ENCODE measurements at regions not wholly inside any gene's neighbourhood (a gene's known extent, or its start where the extent isn't known, plus 50 kb on each side); places are given as distances from the start of the nearest gene placed in this dataset.

GRCh38 chr22:48478529-48479265 is 1349.0 kb downstream of the BRD1 start:
- H3K4me1 ChIP-seq (ENCODE audit: control insufficient read depth in 1 of 2, low read depth in 2 of 2), result no peaks in the 10 kb centered on the region
- TF ChIP-seq CTCF (IDR thresholded peaks at IDR 0.05), result no peak
- no peaks in the 10 kb centered on the region for H3K9me3 ChIP-seq
- H3K27me3 ChIP-seq (replicated peaks; ENCODE audit: insufficient read depth), result no peaks in the 10 kb centered on the region
- H3K27ac ChIP-seq, result no peak overlapping the region
- H3K4me3 ChIP-seq, result no peak overlapping the region
- ATAC-seq (ENCODE audit: insufficient number of reproducible peaks, low FRiP score, low read depth) (no peak), DNase-seq (ENCODE audit: low spot score) (no peak)
- H3K36me3 ChIP-seq, result no peaks in the 10 kb centered on the region

DNA sequence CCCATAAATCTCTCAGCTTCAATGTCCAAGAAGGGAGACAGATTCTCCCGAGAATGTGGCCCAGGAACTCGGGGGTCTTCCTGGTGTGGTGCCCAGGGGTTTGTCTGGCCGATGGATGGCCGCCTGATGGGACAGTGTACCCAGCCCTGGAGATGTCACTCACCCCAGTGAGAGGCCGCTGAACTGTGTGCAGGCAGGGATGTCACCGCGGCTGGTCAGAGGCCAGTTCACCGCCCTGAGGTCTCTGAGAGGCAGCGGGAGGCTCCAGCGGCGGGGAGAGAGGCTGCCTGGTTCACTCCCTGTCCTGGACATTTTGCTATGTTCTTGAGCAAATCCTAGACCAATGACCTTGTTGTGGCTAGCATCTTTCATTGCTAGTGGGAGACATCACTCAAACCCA is 1349.5 kb downstream of the BRD1 start:
- Histone ChIP-seq H3K9me3 (no peaks in the 10 kb centered on the region), H3K27ac (no peak overlapping the region), H3K4me1 (ENCODE audit: control insufficient read depth in 1 of 2, low read depth in 2 of 2) (no peaks in the 10 kb centered on the region), H3K36me3 (no peaks in the 10 kb centered on the region), H3K27me3 (replicated peaks; ENCODE audit: insufficient read depth) (no peaks in the 10 kb centered on the region), H3K4me3 (no peak overlapping the region)
- ATAC-seq (ENCODE audit: insufficient number of reproducible peaks, low FRiP score, low read depth) (no peak), DNase-seq (ENCODE audit: low spot score) (no peak)
- no peak for TF ChIP-seq CTCF (IDR thresholded peaks at IDR 0.05)

- Histone ChIP-seq H3K27me3 (replicated peaks; ENCODE audit: insufficient read depth) (no peaks in the 10 kb centered on the region), H3K4me3 (no peak overlapping the region), H3K36me3 (no peaks in the 10 kb centered on the region), H3K4me1 (ENCODE audit: control insufficient read depth in 1 of 2, low read depth in 2 of 2) (no peaks in the 10 kb centered on the region), H3K9me3 (no peaks in the 10 kb centered on the region), H3K27ac (no peak overlapping the region)
- ATAC-seq (ENCODE audit: insufficient number of reproducible peaks, low FRiP score, low read depth) (no peak), DNase-seq (ENCODE audit: low spot score) (no peak)
- no peak for TF ChIP-seq CTCF (IDR thresholded peaks at IDR 0.05)
These were observed 1350.5 kb downstream of the BRD1 start for GRCh38 chr22:48477031-48477721.

DNA sequence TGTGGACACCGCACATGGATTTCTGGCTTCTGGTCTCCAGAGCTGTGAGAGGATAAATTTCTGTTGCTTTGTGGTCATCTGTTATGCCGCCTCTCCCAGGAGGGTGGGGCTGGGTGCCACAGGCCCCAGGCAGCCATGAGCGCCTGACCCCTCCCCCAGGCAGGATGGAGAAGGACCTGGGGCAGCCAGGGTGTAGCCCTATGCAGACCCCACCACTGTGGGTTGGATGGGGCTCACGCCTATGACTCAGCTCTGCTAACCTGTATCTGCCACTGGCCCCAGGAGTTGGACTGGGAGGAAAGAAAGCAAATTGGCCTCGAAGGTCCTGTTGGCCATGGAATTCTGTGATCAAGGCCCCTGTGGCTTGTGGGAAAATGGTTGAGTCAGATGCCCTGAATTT is 1351.1 kb downstream of the BRD1 start:
- no peaks in the 10 kb centered on the region for H3K4me1 ChIP-seq (ENCODE audit: control insufficient read depth in 1 of 2, low read depth in 2 of 2)
- no peaks in the 10 kb centered on the region for H3K36me3 ChIP-seq
- H3K4me3 ChIP-seq, result no peak overlapping the region
- H3K27me3 ChIP-seq (replicated peaks; ENCODE audit: insufficient read depth), result no peaks in the 10 kb centered on the region
- no peak for TF ChIP-seq CTCF (IDR thresholded peaks at IDR 0.05)
- DNase-seq (ENCODE audit: low spot score) (no peak), ATAC-seq (ENCODE audit: insufficient number of reproducible peaks, low FRiP score, low read depth) (no peak)
- no peaks in the 10 kb centered on the region for H3K9me3 ChIP-seq
- no peak overlapping the region for H3K27ac ChIP-seq

GRCh38 chr22:48475661-48476345 is 1351.9 kb downstream of the BRD1 start:
- H3K4me3 ChIP-seq, result no peak overlapping the region
- H3K27me3 ChIP-seq (replicated peaks; ENCODE audit: insufficient read depth), result no peaks in the 10 kb centered on the region
- H3K4me1 ChIP-seq (ENCODE audit: control insufficient read depth in 1 of 2, low read depth in 2 of 2), result no peaks in the 10 kb centered on the region
- no peaks in the 10 kb centered on the region for H3K36me3 ChIP-seq
- H3K27ac ChIP-seq, result no peak overlapping the region
- H3K9me3 ChIP-seq, result no peaks in the 10 kb centered on the region
- no peak for ATAC-seq (ENCODE audit: insufficient number of reproducible peaks, low FRiP score, low read depth)
- TF ChIP-seq CTCF (IDR thresholded peaks at IDR 0.05), result no peak
- DNase-seq (ENCODE audit: low spot score), result no peak
